Stomach (tissue), 8 donors: ENCODE measurements at regions not wholly inside any gene's neighbourhood (a gene's known extent, or its start where the extent isn't known, plus 50 kb on each side); places are given as distances from the start of the nearest gene placed in this dataset.
A peak's percentile ranks its signal among the peaks of the same experiment; 100 is the strongest.

ENCODE experiments used
- DNase-seq, 2 donors: peaks; one replicate each; pipeline versions ENCODE4 v3.0.0 to v3.0.0-alpha.2; 2013 to 2019
- H3K27ac ChIP-seq, 5 donors: fragments of 200-600 bp in 4 of 5; sonication (generic) in 4 of 5; one replicate each; pipeline ENCODE4 v1.5.1; 2013 to 2019; ENCODE audit warnings: mild to moderate bottlenecking in 1 of 5, moderate library complexity in 1 of 5
- H3K27me3 ChIP-seq, 3 donors: fragments of 200-600 bp; sonication (generic); one replicate each; pipeline ENCODE4 v1.5.1; 2017 to 2019; ENCODE audit warnings: mixed run types in 1 of 3
- H3K36me3 ChIP-seq, 4 donors: fragments of 200-600 bp; sonication (generic); 1 replicate in 3 of 4; 2 replicates in 1 of 4; pipeline ENCODE4 v1.5.1; 2016 to 2019
- H3K4me1 ChIP-seq, 4 donors: fragments of 200-600 bp; sonication (generic); one replicate each; pipeline ENCODE4 v1.5.1; 2016 to 2019
- H3K4me3 ChIP-seq, 4 donors: fragments of 200-600 bp; sonication (generic) in 3 of 4; one replicate each; pipeline ENCODE4 v1.5.1; 2016 to 2019; ENCODE audit warnings: mild to moderate bottlenecking in 1 of 4
- H3K9me3 ChIP-seq, 4 donors: fragments of 200-600 bp; sonication (generic); one replicate each; pipeline ENCODE4 v1.5.1; 2016 to 2019
- CTCF ChIP-seq, 7 experiments: fragments of 450-650 bp in 4 of 7; fragments of 200-600 bp in 3 of 7; sonication (generic) in 3 of 7; IDR thresholded peaks; one replicate each; pipeline ENCODE4 v1.5.1; 2016 to 2019; ENCODE audit warnings: antibody characterized with exemption in 7 of 7, control low read depth in 2 of 7, mild to moderate bottlenecking in 1 of 7
- EP300 ChIP-seq: sonication (generic); formaldehyde crosslinking; IDR thresholded peaks from one replicate; pipeline ENCODE4 v1.6.1; 2017; ENCODE audit warnings: antibody characterized with exemption
- POLR2A ChIP-seq, 4 donors: fragments of 450-650 bp; IDR thresholded peaks; one replicate each; pipeline ENCODE4 v1.6.1; 2016; ENCODE audit warnings: antibody characterized with exemption in 4 of 4, control low read depth in 2 of 4, mild to moderate bottlenecking in 1 of 4, moderate library complexity in 1 of 4
- POLR2AphosphoS5 ChIP-seq, 3 donors: sonication (generic); formaldehyde crosslinking; IDR thresholded peaks; one replicate each; pipeline ENCODE4 v1.6.1; 2016; ENCODE audit warnings: antibody characterized with exemption in 3 of 3
- WGBS, 5 donors: extraction: QIAGEN DNeasy Blood & Tissue Kit in 3 of 5; methylation state at CpG; one replicate each; pipeline versions ENCODE4 v1.1.5 to v1.1.7; 2013 to 2018; 5-methylcytosine and 5-hydroxymethylcytosine counted together
- intact Hi-C: fragments of 100-400 bp; cut with DNase I; formaldehyde crosslinking; loops from one replicate; pipeline ENCODE4 v1.15.1; 2023; ENCODE audit warnings: low total_unique reads
- donor health status: healthy with polysubstance abuse.
- donor health status: Bipolar disorder and iron deficiency.
- donor health status: healthy.

GRCh38 chr12:92439420-92439805 is 263.4 kb upstream of the PLEKHG7 start:
- WGBS, 5 donors: 66 to 90% (median 88%) methylated on average over 1 of the region's 1 CpG
- H3K27ac ChIP-seq: no peak overlapping the region
- no peak overlapping the region for H3K4me3 ChIP-seq
- H3K36me3 ChIP-seq: no peaks in the 10 kb centered on the region
- DNase-seq: peak in 1 of 2 donors; percentile 15
- no peaks in the 10 kb centered on the region for H3K27me3 ChIP-seq
- intact Hi-C loops: no loop called here
- H3K9me3 ChIP-seq: no peaks in the 10 kb centered on the region
- peak in 1 of 3 donors; percentile 13 for TF ChIP-seq POLR2AphosphoS5 (IDR thresholded peaks at IDR 0.05)
- TF ChIP-seq POLR2A (IDR thresholded peaks at IDR 0.05): no peak
- H3K4me1 ChIP-seq: no peaks in the 10 kb centered on the region

GRCh38 chr12:92438641-92439419 is 264.0 kb upstream of the PLEKHG7 start:
- H3K27me3 ChIP-seq: no peaks in the 10 kb centered on the region
- H3K4me1 ChIP-seq: no peaks in the 10 kb centered on the region
- H3K4me3 ChIP-seq: no peak overlapping the region
- intact Hi-C loops: no loop called here
- no peak for DNase-seq
- no peak overlapping the region for H3K27ac ChIP-seq
- 74 to 97% (median 91%) methylated on average over 4 of the region's 4 CpGs for WGBS, 5 donors
- TF ChIP-seq CTCF (IDR thresholded peaks at IDR 0.05): no peak
- TF ChIP-seq POLR2A (IDR thresholded peaks at IDR 0.05): no peak
- TF ChIP-seq EP300: no peak
- TF ChIP-seq POLR2AphosphoS5 (IDR thresholded peaks at IDR 0.05): no peak
- H3K9me3 ChIP-seq: no peaks in the 10 kb centered on the region
- H3K36me3 ChIP-seq: no peaks in the 10 kb centered on the region

GRCh38 chr12:92437452-92437851 is 265.3 kb upstream of the PLEKHG7 start:
- Histone ChIP-seq H3K36me3 (no peaks in the 10 kb centered on the region), H3K27me3 (no peaks in the 10 kb centered on the region), H3K9me3 (no peaks in the 10 kb centered on the region), H3K4me1 (no peaks in the 10 kb centered on the region), H3K4me3 (no peak overlapping the region), H3K27ac (no peak overlapping the region)
- WGBS, 5 donors: 18 to 58% (median 27%) methylated on average over 1 of the region's 1 CpG
- no peak for DNase-seq
- TF ChIP-seq EP300 (no peak), CTCF (IDR thresholded peaks at IDR 0.05) (no peak), POLR2AphosphoS5 (IDR thresholded peaks at IDR 0.05) (no peak), POLR2A (IDR thresholded peaks at IDR 0.05) (no peak)
- intact Hi-C loops: no loop called here

- no peak for TF ChIP-seq CTCF (IDR thresholded peaks at IDR 0.05)
- no peak for TF ChIP-seq EP300
- TF ChIP-seq POLR2AphosphoS5 (IDR thresholded peaks at IDR 0.05): no peak
- no peak for TF ChIP-seq POLR2A (IDR thresholded peaks at IDR 0.05)
- Histone ChIP-seq H3K27me3 (no peaks in the 10 kb centered on the region), H3K9me3 (no peaks in the 10 kb centered on the region), H3K27ac (no peak overlapping the region), H3K4me1 (no peaks in the 10 kb centered on the region), H3K4me3 (no peak overlapping the region), H3K36me3 (no peaks in the 10 kb centered on the region)
- no peak for DNase-seq
- WGBS, 5 donors: 90 to 100% (median 95%) methylated on average over 2 of the region's 2 CpGs
- intact Hi-C loops: no loop called here
These were observed 265.9 kb upstream of the PLEKHG7 start for GRCh38 chr12:92436856-92437255.

GRCh38 chr12:92434607-92435025 is 268.2 kb upstream of the PLEKHG7 start:
- no peaks in the 10 kb centered on the region for H3K27me3 ChIP-seq
- H3K9me3 ChIP-seq: no peaks in the 10 kb centered on the region
- no peaks in the 10 kb centered on the region for H3K36me3 ChIP-seq
- H3K4me1 ChIP-seq: no peaks in the 10 kb centered on the region
- WGBS, 5 donors: 69 to 90% (median 79%) methylated on average over 1 of the region's 1 CpG
- no peak overlapping the region for H3K4me3 ChIP-seq
- no peak for TF ChIP-seq CTCF (IDR thresholded peaks at IDR 0.05)
- TF ChIP-seq EP300: no peak
- TF ChIP-seq POLR2AphosphoS5 (IDR thresholded peaks at IDR 0.05): no peak
- no peak for TF ChIP-seq POLR2A (IDR thresholded peaks at IDR 0.05)
- H3K27ac ChIP-seq: no peak overlapping the region
- intact Hi-C loops: no loop called here
- DNase-seq: no peak
